ENCODE measurements at regions not wholly inside any gene's neighbourhood (a gene's known extent, or its start where the extent isn't known, plus 50 kb on each side); places are given as distances from the start of the nearest gene placed in this dataset.

- TF ChIP-seq CTCF (IDR thresholded peaks at IDR 0.05; ENCODE audit: borderline replicate concordance, extremely low read depth, low read length, poor library complexity, severe bottlenecking), result no peak
- no peak for TF ChIP-seq EZH2 (IDR thresholded peaks at IDR 0.05; ENCODE audit: borderline replicate concordance, low read depth, low read length, severe bottlenecking)
Measured at GRCh38 chr10:45180507-45180906, 134.9 kb downstream of the OR13A1 start.
